ENCODE measurements at regions not wholly inside any gene's neighbourhood (a gene's known extent, or its start where the extent isn't known, plus 50 kb on each side); places are given as distances from the start of the nearest gene placed in this dataset.

DNA sequence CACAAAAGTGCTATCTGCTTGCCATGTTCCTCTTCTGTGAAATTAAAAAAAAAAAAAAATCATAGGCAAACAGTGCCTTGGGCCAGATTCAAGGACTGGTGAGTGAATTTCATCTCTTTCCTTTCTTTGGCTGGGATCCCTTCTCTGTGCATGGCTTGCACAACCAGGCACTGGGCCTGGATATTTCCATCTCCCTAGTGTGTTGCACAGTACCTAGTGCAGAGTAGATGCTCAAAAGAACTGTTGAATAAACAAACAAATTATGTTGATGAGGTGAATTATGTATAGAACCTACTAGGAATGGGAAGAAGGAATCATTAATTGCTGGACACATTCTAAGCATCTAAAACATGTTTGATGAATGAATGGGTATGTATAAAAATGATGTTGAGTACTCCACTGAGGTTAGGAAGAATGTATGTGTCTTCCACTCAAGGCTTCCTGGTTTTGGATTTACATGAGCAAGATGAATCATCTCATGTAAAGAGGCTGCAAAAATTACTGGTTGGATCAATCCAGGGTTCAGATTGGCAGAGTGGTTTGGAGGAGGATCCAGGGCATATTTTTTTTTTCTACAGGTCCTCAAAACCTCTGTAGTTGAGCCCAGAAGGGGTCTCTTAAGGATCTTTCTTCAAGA, 93.2 kb downstream of the EMP1 start:
- TF ChIP-seq, protein P1, sequence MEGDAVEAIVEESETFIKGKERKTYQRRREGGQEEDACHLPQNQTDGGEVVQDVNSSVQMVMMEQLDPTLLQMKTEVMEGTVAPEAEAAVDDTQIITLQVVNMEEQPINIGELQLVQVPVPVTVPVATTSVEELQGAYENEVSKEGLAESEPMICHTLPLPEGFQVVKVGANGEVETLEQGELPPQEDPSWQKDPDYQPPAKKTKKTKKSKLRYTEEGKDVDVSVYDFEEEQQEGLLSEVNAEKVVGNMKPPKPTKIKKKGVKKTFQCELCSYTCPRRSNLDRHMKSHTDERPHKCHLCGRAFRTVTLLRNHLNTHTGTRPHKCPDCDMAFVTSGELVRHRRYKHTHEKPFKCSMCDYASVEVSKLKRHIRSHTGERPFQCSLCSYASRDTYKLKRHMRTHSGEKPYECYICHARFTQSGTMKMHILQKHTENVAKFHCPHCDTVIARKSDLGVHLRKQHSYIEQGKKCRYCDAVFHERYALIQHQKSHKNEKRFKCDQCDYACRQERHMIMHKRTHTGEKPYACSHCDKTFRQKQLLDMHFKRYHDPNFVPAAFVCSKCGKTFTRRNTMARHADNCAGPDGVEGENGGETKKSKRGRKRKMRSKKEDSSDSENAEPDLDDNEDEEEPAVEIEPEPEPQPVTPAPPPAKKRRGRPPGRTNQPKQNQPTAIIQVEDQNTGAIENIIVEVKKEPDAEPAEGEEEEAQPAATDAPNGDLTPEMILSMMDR (conservative IDR thresholded peaks at IDR 0.05; ENCODE audit: low read depth, low read length) = no peak
- H3K27me3 ChIP-seq (ENCODE audit: insufficient read depth, low read depth) = no peaks in the 10 kb centered on the region

DNA sequence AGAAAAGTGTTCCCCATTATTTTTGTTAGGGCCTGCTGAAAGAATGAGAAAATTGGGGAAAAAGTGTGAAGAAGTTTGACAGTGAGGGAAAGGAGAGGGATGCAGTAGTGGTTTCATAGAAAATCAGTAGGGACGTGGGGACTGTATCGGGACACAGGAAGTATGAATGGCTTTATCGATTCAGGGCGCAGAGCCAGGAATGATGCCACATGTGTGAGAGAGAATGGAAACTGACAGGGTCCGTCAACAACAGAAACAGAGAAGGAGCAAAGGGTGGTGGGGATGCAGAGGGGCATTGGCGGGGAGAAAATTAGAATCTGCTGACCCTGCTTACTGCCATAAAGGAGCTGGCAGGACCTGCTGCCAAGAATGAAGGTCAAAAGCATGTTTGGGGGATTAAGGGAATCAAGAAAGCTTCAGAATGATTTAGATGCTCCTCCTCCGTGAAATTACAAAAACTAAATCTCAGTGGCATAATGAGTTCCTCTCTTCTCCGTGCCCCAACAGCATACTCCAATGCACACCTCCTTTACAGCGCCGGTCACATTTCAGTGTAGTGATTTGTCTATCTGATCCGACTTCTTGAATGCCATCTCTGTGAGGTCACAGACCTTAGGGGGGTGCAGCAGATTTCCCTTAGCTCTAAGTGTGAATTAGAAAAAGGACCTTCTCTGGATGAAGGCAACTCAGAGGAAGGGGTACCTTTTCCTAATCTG, 92.6 kb downstream of the EMP1 start:
- Histone ChIP-seq H3K9ac (no peak overlapping the region), H3K4me2 (no peak overlapping the region), H3K4me3 (IDR thresholded peaks at IDR 0.05; ENCODE audit: insufficient read depth, low read depth, low read length) (no peak overlapping the region), H3K27me3 (ENCODE audit: insufficient read depth, low read depth) (no peaks in the 10 kb centered on the region), H3K79me2 (ENCODE audit: insufficient read depth, low read depth) (no peaks in the 10 kb centered on the region), H3K36me3 (ENCODE audit: insufficient read depth) (no peaks in the 10 kb centered on the region), H3K4me1 (ENCODE audit: low read depth, poor library complexity, severe bottlenecking) (peaks cover under 1% of the 10 kb centered on the region), H4K20me1 (ENCODE audit: insufficient read depth) (no peaks in the 10 kb centered on the region), H3K27ac (no peak overlapping the region), H2AFZ (ENCODE audit: low read depth) (no peak overlapping the region)
- TF ChIP-seq, protein P1 (conservative IDR thresholded peaks at IDR 0.05; ENCODE audit: low read depth, low read length) = no peak

More for the DNA sequence above, 93.2 kb downstream of the EMP1 start:
- H3K9ac ChIP-seq = no peak overlapping the region
- H3K4me2 ChIP-seq = no peak overlapping the region
- H2AFZ ChIP-seq (ENCODE audit: low read depth) = no peak overlapping the region
- H3K79me2 ChIP-seq (ENCODE audit: insufficient read depth, low read depth) = no peaks in the 10 kb centered on the region
- H3K4me3 ChIP-seq (IDR thresholded peaks at IDR 0.05; ENCODE audit: insufficient read depth, low read depth, low read length) = no peak overlapping the region
- H3K36me3 ChIP-seq (ENCODE audit: insufficient read depth) = no peaks in the 10 kb centered on the region
- no peaks in the 10 kb centered on the region for H4K20me1 ChIP-seq (ENCODE audit: insufficient read depth)
- H3K27ac ChIP-seq = no peak overlapping the region
- H3K4me1 ChIP-seq (ENCODE audit: low read depth, poor library complexity, severe bottlenecking) = no peaks in the 10 kb centered on the region

DNA sequence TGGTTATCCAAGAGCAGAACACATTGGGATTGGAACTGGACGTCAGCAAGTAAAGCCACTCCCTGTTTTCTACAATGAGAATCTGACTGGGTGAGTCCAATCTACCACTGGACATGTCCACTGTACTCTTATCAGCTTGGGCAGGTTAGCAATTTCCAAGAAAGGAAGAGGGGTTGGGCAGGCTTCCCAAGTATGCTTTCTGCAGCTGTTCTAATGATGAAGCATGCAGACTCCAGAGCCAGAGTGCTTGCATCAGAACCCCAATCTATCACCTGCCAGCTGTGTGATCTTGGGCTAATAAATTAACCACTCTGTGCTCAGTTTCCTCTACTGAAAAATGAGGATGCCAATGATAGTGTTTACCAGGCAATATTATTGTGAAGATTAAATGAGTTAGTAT, 92.0 kb downstream of the EMP1 start:
- H3K27me3 ChIP-seq (ENCODE audit: insufficient read depth, low read depth) = no peaks in the 10 kb centered on the region
- no peaks in the 10 kb centered on the region for H3K36me3 ChIP-seq (ENCODE audit: insufficient read depth)
- H3K4me1 ChIP-seq (ENCODE audit: low read depth, poor library complexity, severe bottlenecking) = peaks cover 6% of the 10 kb centered on the region
- no peak overlapping the region for H3K9ac ChIP-seq
- H3K79me2 ChIP-seq (ENCODE audit: insufficient read depth, low read depth) = no peaks in the 10 kb centered on the region
- no peak overlapping the region for H3K4me2 ChIP-seq
- H3K4me3 ChIP-seq (IDR thresholded peaks at IDR 0.05; ENCODE audit: insufficient read depth, low read depth, low read length) = no peak overlapping the region
- no peaks in the 10 kb centered on the region for H4K20me1 ChIP-seq (ENCODE audit: insufficient read depth)
- H2AFZ ChIP-seq (ENCODE audit: low read depth) = no peak overlapping the region
- no peak overlapping the region for H3K27ac ChIP-seq
- TF ChIP-seq, protein P1 (conservative IDR thresholded peaks at IDR 0.05; ENCODE audit: low read depth, low read length) = no peak

DNA sequence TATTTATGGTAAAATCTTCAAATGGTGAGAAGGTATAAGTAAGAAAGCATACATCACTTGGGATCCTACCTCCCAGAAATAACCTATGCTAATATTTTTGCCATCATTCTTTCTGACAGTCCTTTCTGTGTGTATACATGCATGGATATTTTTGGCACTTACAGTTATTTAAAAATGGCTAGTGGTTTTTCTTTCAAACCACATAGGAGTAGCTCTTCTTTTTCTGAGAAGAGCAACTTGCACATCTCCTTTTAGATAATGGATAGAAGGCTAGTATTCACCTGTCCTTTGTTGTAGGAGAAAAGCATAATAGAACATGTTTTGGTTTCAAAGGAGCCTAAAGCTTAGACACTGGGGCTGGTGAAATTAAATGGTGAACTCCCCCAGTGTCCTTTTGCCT, 87.3 kb downstream of the EMP1 start:
- H3K27me3 ChIP-seq (ENCODE audit: insufficient read depth, low read depth) = no peaks in the 10 kb centered on the region
- no peak overlapping the region for H3K27ac ChIP-seq
- H3K9ac ChIP-seq = no peak overlapping the region
- no peak overlapping the region for H3K4me3 ChIP-seq (IDR thresholded peaks at IDR 0.05; ENCODE audit: insufficient read depth, low read depth, low read length)
- TF ChIP-seq, protein P1 (conservative IDR thresholded peaks at IDR 0.05; ENCODE audit: low read depth, low read length) = no peak
- H4K20me1 ChIP-seq (ENCODE audit: insufficient read depth) = no peaks in the 10 kb centered on the region
- H3K79me2 ChIP-seq (ENCODE audit: insufficient read depth, low read depth) = no peaks in the 10 kb centered on the region
- no peak overlapping the region for H2AFZ ChIP-seq (ENCODE audit: low read depth)
- H3K4me1 ChIP-seq (ENCODE audit: low read depth, poor library complexity, severe bottlenecking) = peaks cover 10% of the 10 kb centered on the region
- H3K4me2 ChIP-seq = no peak overlapping the region
- H3K36me3 ChIP-seq (ENCODE audit: insufficient read depth) = no peaks in the 10 kb centered on the region
